ENCODE measurements at regions not wholly inside any gene's neighbourhood (a gene's known extent, or its start where the extent isn't known, plus 50 kb on each side); places are given as distances from the start of the nearest gene placed in this dataset.

GRCh38 chr6:23635150-23635549, 490.9 kb upstream of the NRSN1 start:
- Histone ChIP-seq H3K9me3 (ENCODE audit: control insufficient read depth, insufficient read depth, low read depth, low read length) (no peaks in the 10 kb centered on the region), H3K4me1 (ENCODE audit: control insufficient read depth, insufficient read depth, low read length) (no peaks in the 10 kb centered on the region), H3K4me3 (ENCODE audit: low read depth, low read length) (no peak overlapping the region), H3K36me3 (ENCODE audit: control insufficient read depth in 2 of 2, insufficient read depth in 1 of 2, low read length in 2 of 2) (no peaks in the 10 kb centered on the region), H3K27ac (ENCODE audit: extremely low read depth, low read depth, low read length) (no peak overlapping the region)
- ChIA-PET CTCF (no interaction called here), POLR2A (no interaction called here)
- TF ChIP-seq ZNF16 (tag by site-specific recombination; IDR thresholded peaks at IDR 0.05; ENCODE audit: low read depth) (no peak), REPIN1 (tag by site-specific recombination; IDR thresholded peaks at IDR 0.05; ENCODE audit: low read depth) (no peak), ZNF514 (tag by site-specific recombination; IDR thresholded peaks at IDR 0.05) (no peak), KLF7 (tag by site-specific recombination; IDR thresholded peaks at IDR 0.05; ENCODE audit: borderline replicate concordance) (no peak)
- TF ChIP-seq, protein P1, sequence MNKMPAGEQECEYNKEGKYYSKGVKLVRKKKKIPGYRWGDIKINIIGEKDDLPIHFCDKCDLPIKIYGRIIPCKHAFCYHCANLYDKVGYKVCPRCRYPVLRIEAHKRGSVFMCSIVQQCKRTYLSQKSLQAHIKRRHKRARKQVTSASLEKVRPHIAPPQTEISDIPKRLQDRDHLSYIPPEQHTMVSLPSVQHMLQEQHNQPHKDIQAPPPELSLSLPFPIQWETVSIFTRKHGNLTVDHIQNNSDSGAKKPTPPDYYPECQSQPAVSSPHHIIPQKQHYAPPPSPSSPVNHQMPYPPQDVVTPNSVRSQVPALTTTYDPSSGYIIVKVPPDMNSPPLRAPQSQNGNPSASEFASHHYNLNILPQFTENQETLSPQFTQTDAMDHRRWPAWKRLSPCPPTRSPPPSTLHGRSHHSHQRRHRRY (tag by site-specific recombination; IDR thresholded peaks at IDR 0.05) = no peak

DNA sequence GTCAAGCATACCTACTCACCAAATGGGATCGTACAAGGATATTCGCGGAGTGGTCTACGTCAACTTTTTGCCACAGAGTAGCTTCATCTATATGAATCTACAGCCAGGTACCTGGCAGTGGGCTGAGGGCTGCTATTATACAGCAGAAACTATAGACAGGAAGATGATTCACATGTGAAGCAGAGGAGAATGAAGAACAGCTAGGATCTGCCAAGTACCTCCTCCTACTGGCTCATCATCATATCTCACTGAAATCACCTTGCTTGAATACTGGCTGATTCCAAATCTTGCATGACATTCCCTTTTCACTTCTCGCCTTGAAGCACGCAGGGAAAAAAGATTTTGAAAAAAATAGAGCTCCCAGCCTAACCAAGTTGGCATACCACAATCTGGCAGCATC, 488.7 kb upstream of the NRSN1 start:
- CTCF ChIA-PET = interaction anchor here (0.6 kb wide), 1 partner anchor 45 kb away, joined by 3 read pairs; no protein-coding TSS in a partner anchor
- H3K9me3 ChIP-seq (ENCODE audit: control insufficient read depth, insufficient read depth, low read depth, low read length) = no peaks in the 10 kb centered on the region
- POLR2A ChIA-PET = no interaction called here
- no peak overlapping the region for H3K27ac ChIP-seq (ENCODE audit: extremely low read depth, low read depth, low read length)
- H3K36me3 ChIP-seq (ENCODE audit: control insufficient read depth in 2 of 2, insufficient read depth in 1 of 2, low read length in 2 of 2) = no peaks in the 10 kb centered on the region
- no peak overlapping the region for H3K4me3 ChIP-seq (ENCODE audit: low read depth, low read length)
- TF ChIP-seq ZNF654 (tag by site-specific recombination; IDR thresholded peaks at IDR 0.05; ENCODE audit: low read depth) (no peak), ZNF148 (tag by site-specific recombination; IDR thresholded peaks at IDR 0.05; ENCODE audit: borderline replicate concordance) (no peak), ZNF155 (tag by site-specific recombination; IDR thresholded peaks at IDR 0.05) (no peak), ZFP3 (tag by site-specific recombination; IDR thresholded peaks at IDR 0.05; ENCODE audit: low read depth) (no peak), ZNF549 (tag by site-specific recombination; IDR thresholded peaks at IDR 0.05) (no peak), ZNF362 (tag by site-specific recombination; IDR thresholded peaks at IDR 0.05) (no peak), ZNF571 (tag by site-specific recombination; IDR thresholded peaks at IDR 0.05) (no peak)
- TF ChIP-seq, protein P2, sequence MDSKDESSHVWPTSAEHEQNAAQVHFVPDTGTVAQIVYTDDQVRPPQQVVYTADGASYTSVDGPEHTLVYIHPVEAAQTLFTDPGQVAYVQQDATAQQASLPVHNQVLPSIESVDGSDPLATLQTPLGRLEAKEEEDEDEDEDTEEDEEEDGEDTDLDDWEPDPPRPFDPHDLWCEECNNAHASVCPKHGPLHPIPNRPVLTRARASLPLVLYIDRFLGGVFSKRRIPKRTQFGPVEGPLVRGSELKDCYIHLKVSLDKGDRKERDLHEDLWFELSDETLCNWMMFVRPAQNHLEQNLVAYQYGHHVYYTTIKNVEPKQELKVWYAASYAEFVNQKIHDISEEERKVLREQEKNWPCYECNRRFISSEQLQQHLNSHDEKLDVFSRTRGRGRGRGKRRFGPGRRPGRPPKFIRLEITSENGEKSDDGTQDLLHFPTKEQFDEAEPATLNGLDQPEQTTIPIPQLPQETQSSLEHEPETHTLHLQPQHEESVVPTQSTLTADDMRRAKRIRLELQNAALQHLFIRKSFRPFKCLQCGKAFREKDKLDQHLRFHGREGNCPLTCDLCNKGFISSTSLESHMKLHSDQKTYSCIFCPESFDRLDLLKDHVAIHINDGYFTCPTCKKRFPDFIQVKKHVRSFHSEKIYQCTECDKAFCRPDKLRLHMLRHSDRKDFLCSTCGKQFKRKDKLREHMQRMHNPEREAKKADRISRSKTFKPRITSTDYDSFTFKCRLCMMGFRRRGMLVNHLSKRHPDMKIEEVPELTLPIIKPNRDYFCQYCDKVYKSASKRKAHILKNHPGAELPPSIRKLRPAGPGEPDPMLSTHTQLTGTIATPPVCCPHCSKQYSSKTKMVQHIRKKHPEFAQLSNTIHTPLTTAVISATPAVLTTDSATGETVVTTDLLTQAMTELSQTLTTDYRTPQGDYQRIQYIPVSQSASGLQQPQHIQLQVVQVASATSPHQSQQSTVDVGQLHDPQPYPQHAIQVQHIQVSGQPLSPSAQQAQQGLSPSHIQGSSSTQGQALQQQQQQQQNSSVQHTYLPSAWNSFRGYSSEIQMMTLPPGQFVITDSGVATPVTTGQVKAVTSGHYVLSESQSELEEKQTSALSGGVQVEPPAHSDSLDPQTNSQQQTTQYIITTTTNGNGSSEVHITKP (tag by site-specific recombination; IDR thresholded peaks at IDR 0.05) = no peak
- TF ChIP-seq, protein P3, sequence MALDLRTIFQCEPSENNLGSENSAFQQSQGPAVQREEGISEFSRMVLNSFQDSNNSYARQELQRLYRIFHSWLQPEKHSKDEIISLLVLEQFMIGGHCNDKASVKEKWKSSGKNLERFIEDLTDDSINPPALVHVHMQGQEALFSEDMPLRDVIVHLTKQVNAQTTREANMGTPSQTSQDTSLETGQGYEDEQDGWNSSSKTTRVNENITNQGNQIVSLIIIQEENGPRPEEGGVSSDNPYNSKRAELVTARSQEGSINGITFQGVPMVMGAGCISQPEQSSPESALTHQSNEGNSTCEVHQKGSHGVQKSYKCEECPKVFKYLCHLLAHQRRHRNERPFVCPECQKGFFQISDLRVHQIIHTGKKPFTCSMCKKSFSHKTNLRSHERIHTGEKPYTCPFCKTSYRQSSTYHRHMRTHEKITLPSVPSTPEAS (tag by site-specific recombination; IDR thresholded peaks at IDR 0.05) = no peak
- no peaks in the 10 kb centered on the region for H3K4me1 ChIP-seq (ENCODE audit: control insufficient read depth, insufficient read depth, low read length)
